DMS79 (cell line): ENCODE measurements at regions not wholly inside any gene's neighbourhood (a gene's known extent, or its start where the extent isn't known, plus 50 kb on each side); places are given as distances from the start of the nearest gene placed in this dataset.

Experiments used
- DNase-seq: peaks from one replicate; lab custom pipeline; 2025; lab: John Stamatoyannopoulos, UW

DNA sequence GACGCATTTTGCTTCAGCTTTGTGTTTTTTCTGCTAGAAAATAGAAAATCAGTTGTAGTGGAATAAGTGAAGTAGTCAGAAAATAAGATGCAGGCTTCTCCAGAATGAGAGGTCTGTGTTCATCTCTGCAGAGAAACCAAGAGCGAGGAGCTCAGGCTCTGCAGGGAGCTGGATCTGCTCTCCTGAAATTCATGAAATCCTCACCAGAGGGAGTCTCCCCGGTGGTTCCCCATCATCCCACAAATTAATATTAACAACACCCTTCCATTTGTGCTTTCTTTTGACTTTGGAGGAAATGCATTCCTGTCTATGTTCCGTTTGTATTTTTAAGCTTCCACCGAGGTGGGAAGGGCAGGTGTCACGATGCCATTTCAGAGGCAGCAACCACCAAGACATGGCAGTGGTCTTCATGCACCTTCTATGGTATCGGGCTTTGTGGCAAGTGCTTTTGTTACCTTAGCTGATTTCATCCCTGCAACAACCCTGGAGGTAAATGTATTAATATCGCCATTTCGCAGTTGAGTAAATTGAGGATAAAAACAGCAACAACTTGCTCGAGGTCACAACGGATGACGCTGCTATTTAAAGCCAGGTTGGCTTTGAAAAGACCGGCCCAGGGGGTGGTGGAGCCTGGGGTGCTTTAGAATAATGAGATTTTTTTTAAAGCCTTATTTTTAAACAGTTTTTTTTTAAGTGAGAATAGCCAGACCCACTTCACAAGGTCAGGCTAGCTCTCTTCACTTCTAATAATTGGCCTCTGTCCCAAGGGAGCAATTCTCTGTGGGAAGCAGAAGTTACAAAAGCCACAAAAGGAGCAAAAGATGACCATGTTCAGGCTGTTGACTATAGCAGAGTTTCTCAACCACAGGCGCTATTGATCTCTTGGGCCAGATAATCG, 367.6 kb upstream of the ERCC4 start:
- no peak for DNase-seq

DNA sequence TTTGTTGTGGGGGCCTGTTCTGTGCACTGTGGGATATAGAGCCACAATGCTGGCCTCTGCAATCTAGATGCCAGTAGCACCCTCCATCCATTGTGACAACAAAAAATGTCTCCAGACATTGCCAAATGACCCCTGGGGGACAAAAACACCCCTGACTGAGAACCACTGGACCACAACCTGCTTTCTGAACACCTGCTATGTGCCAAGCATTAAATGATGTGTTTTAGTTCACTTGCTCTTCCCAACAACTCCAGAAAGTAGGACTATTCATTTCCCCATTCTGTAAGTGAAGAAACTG, 367.0 kb upstream of the ERCC4 start:
- no peak for DNase-seq

DNA sequence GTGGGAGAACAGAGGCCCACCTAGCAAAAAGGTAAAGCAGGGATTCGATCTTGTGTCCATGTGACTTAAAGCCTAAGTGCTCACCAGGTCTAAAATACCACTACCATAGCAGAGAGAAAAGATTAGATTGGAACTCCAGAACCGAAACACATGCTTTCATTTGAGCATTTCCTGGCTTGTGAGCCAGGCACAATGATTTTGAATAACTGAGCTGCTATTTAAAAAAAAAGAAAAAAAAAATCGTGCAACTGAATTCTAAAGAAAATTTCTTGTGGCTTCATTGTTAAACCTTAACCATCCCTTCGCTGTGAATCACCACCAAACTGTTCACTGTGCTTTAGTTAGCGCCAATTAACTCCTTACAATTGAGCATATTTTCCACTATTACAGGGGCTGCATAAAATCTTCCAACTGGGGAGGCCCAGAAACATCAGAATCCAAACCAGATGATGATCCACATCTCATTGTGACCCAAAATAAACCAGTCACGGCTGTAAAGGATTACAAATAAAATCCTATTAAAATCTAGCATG, 366.4 kb upstream of the ERCC4 start:
- no peak for DNase-seq

DNA sequence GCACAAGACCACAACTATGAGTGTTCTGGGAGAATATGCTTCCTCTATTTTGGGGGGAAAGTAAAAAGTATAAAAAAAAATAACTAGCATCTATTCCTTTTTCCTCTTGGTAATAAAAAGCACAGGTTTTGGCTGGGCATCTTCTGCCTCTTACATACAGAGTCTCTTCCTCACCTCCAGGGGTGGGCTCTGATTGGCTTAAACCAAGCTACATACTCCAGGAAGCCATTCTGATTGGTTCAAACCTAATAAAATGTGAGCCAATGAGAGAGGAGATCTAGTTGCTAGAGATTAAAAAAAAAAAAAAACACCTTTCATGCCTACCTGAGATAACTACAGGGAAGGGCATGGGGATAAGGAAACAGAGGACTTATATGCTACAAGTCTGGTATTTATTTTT, 365.9 kb upstream of the ERCC4 start:
- no peak for DNase-seq

DNA sequence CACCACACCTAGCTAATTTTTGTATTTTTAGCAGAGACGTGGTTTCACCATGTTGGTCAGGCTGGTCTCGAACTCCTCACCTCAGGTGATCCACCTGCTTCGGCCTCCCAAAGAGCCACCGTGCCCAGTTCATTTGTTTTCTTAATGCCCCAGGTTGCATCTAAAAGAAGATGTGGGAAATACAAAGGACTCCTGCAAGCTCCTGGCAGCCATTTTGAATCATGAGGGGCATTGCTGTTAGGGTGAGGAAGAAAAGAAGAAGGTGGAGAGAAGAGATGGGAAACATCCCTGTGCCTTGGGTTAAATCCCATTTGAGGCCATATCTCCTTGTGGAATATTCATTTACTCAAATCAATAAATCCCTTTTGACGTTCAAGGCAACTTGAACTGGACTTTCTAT, 365.3 kb upstream of the ERCC4 start:
- no peak for DNase-seq

DNA sequence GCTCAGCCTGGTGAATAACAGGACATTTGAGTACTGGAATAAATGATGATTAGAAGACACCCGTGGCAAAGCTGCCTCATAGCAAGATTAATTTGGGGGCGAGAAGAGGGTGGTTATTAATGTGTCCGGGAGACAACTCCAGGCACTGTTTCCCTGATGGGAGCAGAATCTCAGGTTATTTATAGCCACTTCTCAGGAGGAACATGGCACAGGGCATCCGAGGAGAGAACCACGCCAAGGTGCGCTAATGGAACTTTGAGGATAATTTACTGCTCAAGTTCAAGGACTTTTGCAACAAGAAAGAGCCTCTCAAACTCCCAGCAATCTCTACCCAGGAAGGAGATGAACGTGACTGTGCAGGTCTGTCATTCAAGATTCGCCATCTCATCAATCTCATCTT, 362.5 kb upstream of the ERCC4 start:
- DNase-seq: no peak

DNA sequence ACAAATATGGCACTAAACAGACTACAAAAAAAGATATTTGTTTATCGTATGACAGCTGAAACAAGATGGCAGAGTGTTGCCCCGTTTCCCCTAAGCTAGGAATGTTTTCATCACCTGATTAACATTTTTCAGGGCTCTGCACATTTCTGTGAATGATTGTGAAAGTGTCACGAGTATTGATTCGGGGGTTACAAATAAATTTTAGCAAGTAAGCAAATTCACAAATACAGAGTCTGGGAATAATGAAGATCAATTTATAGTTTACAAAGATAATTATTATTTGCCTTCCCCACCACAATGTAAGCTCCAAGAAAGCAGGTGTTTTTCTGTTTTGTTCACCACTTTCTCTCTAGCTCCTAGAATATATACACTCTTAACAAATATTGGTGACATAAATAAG, 361.2 kb upstream of the ERCC4 start:
- no peak for DNase-seq

DNA sequence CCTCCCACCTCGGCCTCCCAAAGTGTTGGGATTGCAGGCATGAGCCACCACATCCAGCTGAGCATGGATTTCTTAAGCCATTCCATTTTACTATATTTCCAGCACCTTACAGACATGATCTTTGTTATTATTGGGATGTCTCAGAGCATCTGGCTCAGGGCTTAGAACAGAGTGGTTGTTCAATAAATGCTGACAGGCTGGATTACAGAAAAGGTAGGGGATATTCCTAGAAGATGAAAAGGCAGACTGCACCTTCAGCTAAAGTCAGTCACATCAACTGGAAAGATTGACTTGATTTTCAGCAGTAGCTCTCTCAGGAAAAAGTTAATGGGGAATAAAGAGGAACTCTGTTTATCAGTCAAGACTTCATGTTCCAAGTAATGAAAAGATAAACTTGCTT, 360.3 kb upstream of the ERCC4 start:
- DNase-seq: no peak

DNA sequence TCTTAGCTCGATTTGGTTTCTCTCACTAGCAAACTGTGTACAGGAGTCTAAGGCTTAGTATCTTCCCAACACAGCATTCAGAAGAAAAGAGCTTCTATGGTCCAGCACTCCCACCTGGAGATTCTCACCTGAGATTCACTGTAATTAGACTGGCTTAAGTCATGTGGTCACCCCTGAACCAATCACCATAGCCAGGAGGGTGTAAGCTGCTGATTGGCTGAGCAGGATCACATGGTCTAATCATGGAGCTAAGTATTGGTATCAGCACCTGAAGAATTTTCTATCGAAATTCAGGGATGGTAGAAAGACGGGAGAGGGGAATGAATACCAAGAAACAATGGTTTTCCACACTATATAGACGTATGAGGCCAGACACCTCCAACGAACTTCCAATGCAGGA, 359.8 kb upstream of the ERCC4 start:
- no peak for DNase-seq

DNA sequence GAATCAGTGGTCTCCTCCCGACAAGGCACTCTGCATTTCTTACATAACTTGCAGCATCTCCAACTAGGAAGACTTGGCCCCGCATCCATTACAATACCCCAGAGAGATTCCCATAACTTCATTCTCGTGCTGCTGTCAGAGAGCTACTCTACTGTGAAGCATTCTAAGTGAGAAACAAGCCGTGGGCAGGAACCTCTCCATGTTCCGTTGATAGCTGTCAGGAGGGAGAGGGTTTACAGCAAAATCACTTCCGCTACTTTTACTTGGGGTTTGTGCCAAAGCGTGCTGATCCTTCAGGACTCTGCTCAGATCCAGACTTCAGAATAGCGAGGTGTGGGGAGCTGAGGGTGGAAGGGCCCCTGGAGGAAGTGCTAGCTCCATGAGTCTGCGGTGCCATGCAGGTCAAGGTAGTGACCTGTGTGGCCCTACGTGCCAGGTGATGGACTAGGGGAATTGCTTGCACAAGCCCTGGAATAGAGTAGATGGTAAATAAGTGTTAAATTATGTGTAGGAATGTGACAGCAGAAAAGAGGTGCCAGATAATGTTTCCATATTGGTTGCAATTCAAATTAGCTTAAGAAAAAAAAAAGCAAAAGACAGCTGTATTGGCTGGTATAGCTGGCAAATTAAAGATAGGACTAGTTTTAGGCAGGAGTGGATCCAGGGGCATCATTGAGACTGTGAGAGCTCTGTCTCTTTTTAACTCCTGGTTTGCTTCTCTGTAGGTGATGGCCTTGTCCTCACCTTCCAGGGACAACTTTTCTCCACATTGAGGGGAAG, 358.5 kb upstream of the ERCC4 start:
- DNase-seq: no peak

DNA sequence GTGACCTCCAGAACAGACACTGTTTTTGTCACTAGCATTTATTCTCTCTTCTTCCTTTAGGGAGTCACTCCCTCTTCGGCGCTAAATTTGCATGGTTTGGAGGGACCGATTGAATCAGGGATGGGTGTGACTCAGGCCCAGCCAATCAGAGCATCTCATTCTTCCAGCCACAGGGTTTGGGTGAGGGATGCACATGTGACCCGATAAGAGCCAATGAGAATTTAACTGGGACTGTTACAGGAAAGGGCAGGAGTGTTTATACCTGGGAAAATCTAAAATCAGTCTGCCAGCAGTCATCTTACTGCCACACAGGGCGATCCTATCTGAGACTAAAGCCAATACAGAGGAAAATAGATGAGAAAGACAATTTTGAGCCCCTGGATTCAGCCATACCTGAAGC, 351.2 kb upstream of the ERCC4 start:
- DNase-seq: no peak

DNA sequence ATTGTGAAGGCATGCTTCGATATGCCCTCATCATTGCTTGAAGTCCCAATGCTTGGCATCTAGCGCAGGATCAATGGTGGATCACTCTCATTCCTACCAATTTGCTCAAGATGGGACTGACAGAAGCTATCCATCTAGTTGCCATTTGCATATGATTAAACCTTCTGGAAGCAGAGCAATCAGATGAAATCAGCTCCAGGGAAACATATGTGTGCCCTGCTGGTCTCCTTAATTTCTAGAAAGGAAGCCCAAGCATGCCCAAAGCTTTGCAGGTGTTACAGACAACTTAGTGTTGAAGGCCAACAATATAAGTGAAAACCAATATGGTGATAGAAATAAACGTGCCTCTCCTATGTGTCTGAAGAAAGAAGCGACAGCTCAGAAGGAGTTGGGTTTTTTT, 350.0 kb upstream of the ERCC4 start:
- DNase-seq: no peak

DNA sequence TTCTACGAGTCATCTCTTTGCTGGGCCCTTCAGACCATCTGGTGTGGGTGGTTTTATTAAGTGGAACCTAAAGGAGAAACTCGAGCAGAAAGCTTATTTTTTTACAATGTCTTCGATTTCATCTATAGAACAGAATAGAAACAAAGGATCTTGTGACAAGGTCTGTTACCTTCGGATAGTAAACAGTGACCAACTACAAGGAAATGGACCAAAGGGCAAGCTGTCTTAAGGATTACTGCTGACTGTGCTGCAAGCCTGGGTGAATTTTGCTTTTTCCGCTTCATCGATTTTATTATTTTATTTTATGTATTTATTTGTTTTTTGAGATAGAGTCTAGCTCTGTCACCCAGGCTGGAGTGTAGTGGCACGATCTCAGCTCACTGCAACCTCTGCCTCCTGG, 348.9 kb upstream of the ERCC4 start:
- no peak for DNase-seq

DNA sequence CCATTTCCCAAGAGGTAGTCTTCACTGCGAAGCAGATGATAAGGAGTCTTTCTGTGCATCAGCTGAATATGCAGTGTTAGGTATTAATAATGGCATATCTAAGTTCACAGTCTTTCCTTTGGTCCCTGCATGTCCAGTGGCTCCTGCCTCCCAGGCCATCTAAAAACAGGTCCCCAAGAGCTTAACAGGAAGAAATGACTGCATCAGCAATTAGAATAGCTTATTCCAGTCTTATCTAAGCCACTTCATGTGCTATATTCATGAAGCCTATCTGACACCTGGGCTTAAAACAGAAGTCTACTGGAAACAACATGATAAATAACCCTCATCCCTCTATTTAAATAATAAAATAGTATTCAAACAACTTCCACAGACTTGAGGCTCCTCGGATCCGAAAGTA, 346.1 kb upstream of the ERCC4 start:
- no peak for DNase-seq

DNA sequence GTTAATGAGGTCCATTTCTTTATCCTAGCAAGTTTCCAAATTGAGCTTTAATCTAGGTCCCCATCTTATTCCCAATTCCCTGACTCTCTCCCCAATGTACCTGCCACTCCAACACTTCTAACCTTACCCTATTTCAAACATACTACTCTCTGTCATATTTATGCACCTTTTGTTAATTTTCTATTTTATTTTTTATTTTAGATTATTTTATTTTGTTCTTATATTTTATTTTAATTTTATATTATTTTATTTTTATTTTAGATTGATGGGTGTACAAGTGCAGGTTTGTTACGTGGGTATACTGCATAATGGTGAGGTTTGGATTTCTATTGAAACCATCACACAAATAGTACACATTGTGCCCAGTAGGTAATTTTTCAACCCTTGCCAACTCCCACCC, 333.9 kb upstream of the ERCC4 start:
- DNase-seq: no peak

DNA sequence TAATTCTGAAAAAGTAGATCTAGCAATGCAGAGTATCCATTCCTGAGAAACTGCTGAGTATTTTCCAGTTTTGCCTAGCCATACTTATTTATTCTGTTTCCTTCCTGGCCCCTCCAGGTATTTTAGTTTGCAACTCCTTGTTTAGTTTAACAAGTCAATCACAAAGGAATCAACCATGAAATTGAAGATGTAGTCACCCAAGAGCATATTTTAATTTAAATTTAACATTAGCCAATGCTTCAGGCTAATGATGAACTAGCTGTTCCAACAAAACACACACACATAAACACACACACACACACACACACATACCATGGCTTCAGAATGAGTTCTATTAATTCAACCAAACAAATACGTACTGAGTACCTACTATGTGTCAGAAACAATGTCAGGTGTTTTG, 332.8 kb upstream of the ERCC4 start:
- no peak for DNase-seq

DNA sequence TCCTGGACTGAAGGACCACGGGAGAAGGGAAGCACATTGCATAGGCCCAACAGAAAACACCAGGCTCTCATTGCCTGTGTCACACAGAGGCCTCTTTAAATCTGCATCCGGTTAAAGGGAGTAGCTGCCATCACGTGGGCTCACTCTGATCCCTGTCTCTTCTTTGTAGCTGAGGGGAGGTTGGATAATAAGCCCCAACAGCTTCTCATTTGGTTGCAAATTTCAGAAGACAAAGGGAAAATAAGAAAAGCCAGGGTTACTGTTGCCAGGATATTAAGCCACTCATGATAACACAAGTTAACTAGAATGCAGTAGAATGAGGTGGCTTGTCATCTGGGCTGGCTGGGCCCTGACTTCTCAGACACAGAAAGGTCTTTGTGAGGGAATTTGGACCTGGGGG, 325.1 kb upstream of the ERCC4 start:
- no peak for DNase-seq

DNA sequence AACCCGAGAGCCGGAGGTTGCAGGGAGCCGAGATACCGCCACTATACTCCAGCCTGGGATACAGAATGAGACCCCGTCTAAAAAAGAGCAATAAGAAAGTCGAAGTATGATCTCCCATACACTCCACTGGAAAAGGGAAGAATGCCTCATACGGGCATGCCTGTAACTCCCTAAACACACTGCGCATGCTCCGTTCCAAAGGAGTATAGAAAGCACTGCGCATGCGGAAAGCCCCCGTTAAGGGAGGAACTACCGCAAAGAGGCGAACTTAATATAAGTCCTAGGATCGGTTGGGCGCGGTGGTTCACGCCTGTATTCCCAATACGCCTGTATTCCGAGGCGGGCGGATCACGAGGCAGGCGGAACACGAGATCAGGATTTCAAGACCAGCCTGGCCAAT, 313.1 kb upstream of the ERCC4 start:
- no peak for DNase-seq

DNA sequence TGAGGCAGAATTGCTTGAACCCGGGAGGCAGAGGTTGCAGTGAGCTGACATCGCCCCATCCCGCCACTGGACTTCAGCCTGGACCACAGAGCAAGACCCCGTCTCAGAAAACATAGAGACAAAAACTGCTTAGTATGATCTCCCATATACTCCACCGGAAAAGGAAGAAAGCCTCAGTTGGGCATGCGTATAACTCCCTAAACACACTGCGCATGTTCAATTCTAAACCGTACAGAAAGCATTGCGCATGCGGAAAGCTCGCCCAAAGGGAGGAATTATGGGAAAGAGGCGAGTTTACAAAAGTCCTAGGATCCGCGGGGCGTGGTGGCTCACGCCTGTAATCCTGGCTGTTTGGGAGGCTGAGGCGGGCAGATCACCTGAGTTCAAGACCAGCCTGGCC, 312.7 kb upstream of the ERCC4 start:
- no peak for DNase-seq

DNA sequence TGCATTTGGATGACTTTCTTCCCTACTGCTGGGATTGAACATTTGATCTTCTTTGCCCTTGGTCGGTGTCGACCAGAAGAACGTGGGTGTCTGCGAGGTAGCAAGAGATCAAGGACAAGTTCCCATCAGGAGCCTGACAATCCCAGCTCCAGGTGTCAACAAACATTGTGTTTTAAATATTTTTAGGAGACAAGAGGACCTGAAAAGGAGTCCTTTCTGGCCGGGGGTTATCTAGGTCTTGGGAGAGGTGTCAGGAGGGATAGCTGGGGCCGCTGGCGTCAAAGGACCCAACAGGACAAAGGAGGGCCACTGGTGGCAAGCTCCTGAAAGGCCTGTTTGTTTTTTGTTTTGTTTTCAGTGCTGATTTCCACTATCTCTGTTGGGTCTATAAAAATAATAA, 308.4 kb upstream of the ERCC4 start:
- no peak for DNase-seq

DNA sequence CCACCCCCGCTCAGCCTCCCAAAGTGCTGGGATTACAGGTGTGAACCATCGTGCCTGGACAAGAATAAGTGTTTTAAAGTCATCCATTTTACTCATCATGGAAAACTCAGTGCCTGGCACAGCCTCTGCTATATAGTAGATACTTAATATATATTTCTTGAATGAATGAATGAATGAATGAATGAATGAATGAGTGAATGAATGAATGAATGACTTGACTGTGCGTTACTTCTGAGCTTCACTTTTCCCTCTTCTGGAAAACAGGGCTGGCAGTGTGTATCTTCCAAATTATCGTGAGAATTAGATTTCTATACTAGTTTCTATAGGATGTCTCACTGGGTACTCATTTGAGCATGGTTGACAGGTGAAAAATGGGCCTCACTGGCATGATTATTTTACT, 307.3 kb upstream of the ERCC4 start:
- DNase-seq: no peak

DNA sequence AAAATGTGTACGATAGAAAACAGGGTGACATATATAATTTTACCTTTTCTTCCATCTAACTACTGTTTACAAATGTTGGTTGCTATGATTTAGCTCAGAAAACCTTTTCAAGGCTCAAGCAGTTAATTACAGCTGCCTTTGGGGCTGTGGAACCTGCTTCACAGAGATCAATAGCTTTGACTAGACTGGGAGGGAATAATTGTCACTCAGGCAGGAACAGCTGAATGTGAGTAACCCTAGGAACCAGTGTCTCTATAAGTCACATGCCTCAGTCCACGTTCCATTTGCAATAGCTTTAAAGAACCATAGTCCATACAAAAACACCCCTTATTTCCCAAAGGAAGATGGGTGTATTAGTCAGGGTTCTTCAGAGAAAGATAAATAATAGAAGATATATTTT, 306.8 kb upstream of the ERCC4 start:
- DNase-seq: no peak

DNA sequence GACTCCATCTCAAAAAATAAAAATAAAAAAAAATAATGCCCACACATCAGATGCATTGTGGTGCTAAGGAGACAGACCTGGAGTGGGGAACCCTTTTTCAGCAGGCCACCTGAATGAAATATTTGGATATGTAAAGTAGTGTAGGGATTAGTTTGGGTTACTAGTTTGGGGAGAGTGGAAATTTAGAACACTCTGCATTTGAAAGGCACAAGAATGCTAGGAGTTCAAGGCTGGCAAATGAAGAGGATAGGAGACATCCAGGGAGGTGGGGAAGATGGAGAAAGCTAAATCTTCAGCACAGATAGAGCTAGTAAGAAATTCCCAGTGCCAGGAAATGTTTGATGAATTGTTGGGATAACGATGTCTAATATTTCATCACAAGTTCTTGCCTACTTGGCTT, 298.3 kb upstream of the ERCC4 start:
- no peak for DNase-seq

DNA sequence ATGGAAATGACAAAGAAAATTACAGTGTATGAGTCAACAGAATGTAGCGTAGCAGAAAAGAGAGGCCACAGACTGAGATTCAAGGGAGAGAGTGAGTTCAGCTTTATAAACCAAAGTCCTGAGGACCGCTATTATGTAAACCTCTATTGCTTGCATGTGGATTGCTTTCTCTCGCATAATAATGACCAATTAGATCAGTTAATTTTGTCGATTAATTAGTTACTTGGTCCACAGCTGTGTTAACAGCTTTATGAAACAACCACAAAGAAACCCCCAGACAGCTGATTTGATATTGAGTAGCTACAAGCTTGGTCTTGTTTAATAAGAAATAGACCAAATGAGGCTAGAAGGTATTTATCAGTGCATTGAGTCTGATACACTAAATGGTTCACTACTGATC, 291.8 kb upstream of the ERCC4 start:
- no peak for DNase-seq
